Mesodermal cell (in vitro differentiated cells): ENCODE measurements at regions not wholly inside any gene's neighbourhood (a gene's known extent, or its start where the extent isn't known, plus 50 kb on each side); places are given as distances from the start of the nearest gene placed in this dataset.
"Not testable (repeated sequence)": the region's sequence is repeated elsewhere in the genome, so short reads cannot be mapped to it uniquely, and the experiment has no call there.

Experiments used
- H3K27ac ChIP-seq: 2 replicates; pipeline ENCODE4 v1.7.0; 2013; ENCODE audit warnings: mild to moderate bottlenecking, low read depth, low read length, moderate library complexity; ENCODE audit not compliant: severe bottlenecking
- H3K36me3 ChIP-seq: 2 replicates; pipeline ENCODE4 v1.7.1; 2013; ENCODE audit warnings: mild to moderate bottlenecking, low read length, moderate library complexity; ENCODE audit not compliant: control insufficient read depth, insufficient read depth
- H3K4me1 ChIP-seq: one replicate; pipeline ENCODE4 v1.7.1; 2013; ENCODE audit warnings: mild to moderate bottlenecking, low read length; ENCODE audit not compliant: insufficient read depth, control insufficient read depth, poor library complexity, severe bottlenecking
- H3K4me3 ChIP-seq: 2 replicates; pipeline ENCODE4 v1.7.0; 2013; ENCODE audit warnings: low read length, control low read depth, mild to moderate bottlenecking; ENCODE audit not compliant: insufficient read depth, poor library complexity, severe bottlenecking; ENCODE audit errors: extremely low read depth
- H3K9me3 ChIP-seq: 2 replicates; pipeline ENCODE4 v1.7.1; 2013; ENCODE audit warnings: mild to moderate bottlenecking, low read length, moderate library complexity; ENCODE audit not compliant: control insufficient read depth
- WGBS, 2 experiments: methylation state at CpG; one replicate each; pipeline ENCODE4 v1.1.5; 2013; ENCODE audit warnings: missing lambda C conversion rate in 2 of 2; ENCODE audit not compliant: insufficient coverage in 2 of 2; 5-methylcytosine and 5-hydroxymethylcytosine counted together

DNA sequence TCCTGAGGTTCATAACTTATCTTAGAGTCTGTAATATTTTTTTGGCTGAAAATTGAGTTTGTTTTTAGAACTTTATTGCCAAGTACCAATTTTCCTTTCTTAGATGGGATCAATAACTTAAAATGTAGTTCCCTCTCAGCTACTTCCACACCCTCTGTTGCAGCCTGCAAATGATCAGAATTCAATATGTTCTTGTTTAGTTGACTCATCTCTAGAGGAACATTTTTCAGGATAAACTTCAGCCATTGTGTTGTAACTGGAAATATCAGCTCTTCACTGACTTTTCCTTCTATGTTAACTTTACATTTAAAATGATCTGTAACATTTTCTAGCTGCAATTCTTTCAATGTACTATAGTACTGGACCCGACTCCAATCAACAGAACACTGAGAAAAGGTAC lies 115.7 kb downstream of the ESM1 start:
- H3K4me3 ChIP-seq: no peak overlapping the region
- WGBS, 2 experiments: 100% methylated on average over 1 of the region's 1 CpG; no CpG with 5 or more reads in 1 of the 2 experiments
- no peaks in the 10 kb centered on the region for H3K9me3 ChIP-seq
- no peaks in the 10 kb centered on the region for H3K4me1 ChIP-seq
- no peaks in the 10 kb centered on the region for H3K36me3 ChIP-seq
- H3K27ac ChIP-seq: no peak overlapping the region

DNA sequence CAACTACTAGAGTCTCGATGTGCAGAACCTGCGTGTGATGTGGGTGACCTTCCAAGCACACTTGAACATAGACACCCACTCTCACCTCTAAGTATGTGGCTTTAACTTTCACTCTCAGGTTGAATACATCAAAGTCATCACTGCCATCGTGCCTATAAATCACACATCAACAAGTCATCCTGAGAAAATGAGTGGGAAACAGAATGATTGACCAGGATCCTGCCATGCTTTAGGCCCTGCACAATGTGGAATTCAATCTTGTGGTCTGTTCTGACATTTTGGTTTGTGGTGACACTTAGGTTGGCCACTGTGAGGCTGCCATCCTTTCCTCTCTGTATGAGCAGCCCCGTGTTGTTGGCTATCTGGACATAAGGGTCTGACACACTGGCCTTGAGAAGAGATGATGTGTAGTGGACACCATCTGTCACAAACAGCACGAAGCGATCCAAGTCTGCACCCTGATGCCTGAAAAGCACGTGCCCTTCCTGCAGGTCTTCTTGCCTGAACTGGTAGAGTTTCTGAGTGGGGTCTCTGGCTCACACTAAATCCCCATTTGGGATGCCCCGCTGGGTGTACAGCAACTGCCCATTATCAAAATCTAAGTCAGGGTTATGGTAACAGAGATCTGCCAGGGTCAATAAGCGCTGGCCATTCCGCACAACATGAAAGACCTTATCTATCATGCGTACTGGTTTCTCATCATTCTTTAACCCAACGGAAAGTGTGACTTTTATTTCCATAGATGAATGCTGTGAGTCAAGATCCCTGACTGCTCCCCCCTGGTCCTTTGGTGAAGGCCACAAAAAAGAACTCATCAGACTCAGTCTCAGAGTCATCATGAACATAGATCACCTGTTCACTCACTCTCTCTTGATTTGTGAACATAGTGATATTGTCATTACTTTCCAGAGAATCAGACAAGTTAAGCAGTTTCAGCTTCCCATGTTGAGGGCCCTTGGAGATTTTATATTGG lies 116.6 kb downstream of the ESM1 start:
- Histone ChIP-seq H3K9me3 (no peaks in the 10 kb centered on the region), H3K4me1 (no peaks in the 10 kb centered on the region), H3K27ac (no peak overlapping the region), H3K4me3 (no peak overlapping the region), H3K36me3 (no peaks in the 10 kb centered on the region)
- WGBS, 2 experiments: 87 to 88% methylated on average over 8 to 10 of the region's 12 CpGs

DNA sequence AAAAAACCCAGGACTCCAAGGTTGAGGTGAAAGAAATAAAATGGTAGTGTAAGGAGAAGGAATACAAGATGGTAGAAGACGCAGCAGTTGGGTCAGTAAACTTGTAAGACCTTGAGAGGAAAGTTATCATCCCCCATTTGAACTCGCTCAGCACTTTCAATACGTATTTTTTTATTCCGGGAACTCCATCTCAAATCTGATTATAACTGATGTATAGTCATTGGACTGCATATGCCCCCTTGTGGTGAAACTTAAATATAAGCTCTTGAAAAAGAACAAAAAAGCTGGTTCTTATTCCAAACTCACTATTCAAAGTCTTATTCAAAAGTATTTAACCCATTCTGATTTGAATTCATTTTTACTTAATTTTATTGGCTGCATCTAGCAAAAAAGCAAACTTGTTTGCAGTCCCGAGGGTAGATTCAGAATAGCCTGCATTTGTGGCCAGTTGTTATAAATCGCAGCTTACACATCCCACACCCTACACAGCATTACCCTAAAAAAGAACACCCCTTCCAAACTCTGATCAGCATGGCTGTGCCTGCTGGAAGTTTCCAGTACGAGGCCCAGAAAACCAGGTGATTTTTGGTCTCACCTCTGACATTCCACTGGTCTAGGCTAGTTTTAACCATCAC lies 118.0 kb downstream of the ESM1 start:
- no peaks in the 10 kb centered on the region for H3K4me1 ChIP-seq
- H3K4me3 ChIP-seq: no peak overlapping the region
- H3K36me3 ChIP-seq: no peaks in the 10 kb centered on the region
- 57 to 65% methylated on average over 4 to 6 of the region's 7 CpGs for WGBS, 2 experiments
- H3K9me3 ChIP-seq: no peaks in the 10 kb centered on the region
- no peak overlapping the region for H3K27ac ChIP-seq

DNA sequence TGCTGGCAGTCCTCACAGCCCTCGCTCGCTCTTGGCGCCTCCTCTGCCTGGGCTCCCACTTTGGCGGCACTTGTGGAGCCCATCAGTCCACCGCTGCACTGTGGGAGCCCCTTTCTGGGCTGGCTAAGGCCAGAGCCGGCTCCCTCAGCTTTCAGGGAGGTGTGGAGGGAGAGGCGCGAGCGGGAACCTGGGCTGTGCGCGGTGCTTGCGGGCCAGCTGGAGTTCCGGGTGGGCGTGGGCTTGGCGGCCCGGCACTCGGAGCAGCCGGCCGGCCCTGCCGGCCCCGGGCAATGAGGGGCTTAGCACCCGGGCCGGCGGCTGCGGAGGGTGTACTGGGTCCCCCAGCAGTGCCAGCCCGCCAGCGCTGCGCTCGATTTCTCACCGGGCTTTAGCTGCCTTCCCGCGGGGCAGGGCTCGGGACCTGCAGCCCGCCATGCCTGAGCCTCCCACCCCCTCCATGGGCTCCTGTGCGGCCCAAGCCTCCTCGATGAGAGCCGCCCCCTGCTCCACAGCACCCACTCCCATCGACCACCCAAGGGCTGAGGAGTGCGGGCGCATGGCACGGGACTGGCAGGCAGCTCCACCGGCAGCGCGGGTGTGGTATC lies 120.4 kb downstream of the ESM1 start:
- H3K36me3 ChIP-seq, H3K4me3 ChIP-seq, H3K27ac ChIP-seq, H3K9me3 ChIP-seq, H3K4me1 ChIP-seq: not testable (repeated sequence)
- 95 to 96% methylated on average over 24 to 29 of the region's 44 CpGs for WGBS, 2 experiments

DNA sequence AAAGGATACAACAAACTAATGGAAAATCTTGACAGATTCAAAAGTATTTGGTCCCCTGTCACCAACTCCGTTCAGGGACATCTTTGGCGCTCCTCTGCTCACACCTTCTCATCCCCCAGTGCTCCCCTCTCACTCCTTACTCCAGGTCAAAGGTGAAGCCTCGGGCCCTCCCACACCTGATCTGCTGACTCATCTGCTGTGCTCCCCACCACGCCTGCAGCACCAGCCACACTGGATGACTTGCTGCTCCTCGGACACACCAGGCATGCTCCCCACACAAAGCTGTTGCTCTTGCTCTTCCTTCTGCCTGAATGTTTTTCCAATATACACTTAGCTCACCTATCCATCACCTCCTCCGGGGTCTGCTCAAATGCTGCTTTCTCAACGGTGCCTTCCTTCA lies 123.4 kb downstream of the ESM1 start:
- H3K9me3 ChIP-seq: peaks cover 7% of the 10 kb centered on the region
- no peak overlapping the region for H3K4me3 ChIP-seq
- H3K4me1 ChIP-seq: no peaks in the 10 kb centered on the region
- H3K27ac ChIP-seq: no peak overlapping the region
- H3K36me3 ChIP-seq: no peaks in the 10 kb centered on the region
- WGBS, 2 experiments: 74 to 81% methylated on average over 6 to 7 of the region's 7 CpGs

DNA sequence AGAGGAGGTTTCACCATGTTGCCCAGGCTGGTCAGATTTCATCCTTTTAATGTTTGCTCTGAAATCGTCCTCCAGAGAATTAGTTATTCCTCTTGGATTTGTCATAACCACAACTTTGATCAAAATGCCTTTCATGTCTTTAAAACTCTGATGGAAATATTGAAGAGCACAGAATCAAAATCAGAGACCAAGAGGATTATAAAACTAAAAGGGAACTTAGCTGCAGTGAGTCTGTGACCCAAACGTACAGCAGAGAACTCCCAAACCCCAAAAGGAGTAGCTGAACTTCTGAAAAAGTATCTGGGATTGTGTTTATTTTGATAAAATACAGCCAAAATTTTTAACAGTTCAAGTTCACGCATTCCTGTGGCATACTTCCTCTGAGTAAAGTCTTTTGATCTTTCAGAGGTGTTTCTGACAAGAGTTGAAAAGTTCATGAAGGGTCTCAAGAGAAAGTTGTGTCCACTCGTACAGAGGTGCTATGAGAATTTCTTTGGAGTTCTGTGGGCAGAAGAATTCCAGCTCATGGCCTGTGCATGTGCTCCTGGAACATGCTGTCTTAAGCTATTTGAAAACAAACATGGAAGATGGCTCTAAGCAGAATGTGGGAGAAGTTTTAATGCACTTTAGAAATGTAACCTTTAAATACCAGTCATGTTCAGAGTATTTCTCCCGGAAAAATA lies 124.0 kb downstream of the ESM1 start:
- WGBS, 2 experiments: 83 to 100% methylated on average over 3 of the region's 5 CpGs
- H3K4me3 ChIP-seq: no peak overlapping the region
- no peaks in the 10 kb centered on the region for H3K36me3 ChIP-seq
- H3K27ac ChIP-seq: no peak overlapping the region
- no peaks in the 10 kb centered on the region for H3K4me1 ChIP-seq
- peaks cover 7% of the 10 kb centered on the region for H3K9me3 ChIP-seq

DNA sequence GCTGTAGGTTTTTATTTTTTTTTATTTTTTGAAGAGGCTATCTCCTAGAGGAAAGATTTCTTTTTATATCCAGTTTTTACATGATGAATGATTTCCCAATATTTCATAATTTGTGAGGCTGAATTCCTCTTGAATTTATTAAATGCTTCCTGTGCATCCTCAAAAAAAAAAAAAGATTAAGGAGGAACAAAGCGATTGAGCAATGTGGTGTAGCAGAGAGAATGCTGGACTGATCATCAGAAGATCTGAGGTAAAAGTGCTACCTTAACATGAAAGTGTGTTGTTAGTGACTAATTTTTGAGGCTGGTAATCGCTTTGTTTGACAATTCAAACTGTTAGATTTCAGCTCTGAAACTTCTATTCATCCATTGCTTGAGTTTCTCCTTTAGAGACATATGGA lies 125.1 kb downstream of the ESM1 start:
- Histone ChIP-seq H3K36me3 (no peaks in the 10 kb centered on the region), H3K27ac (no peak overlapping the region), H3K4me1 (no peaks in the 10 kb centered on the region), H3K9me3 (peaks cover 7% of the 10 kb centered on the region), H3K4me3 (no peak overlapping the region)
- 75 to 90% methylated on average over 2 of the region's 2 CpGs for WGBS, 2 experiments

DNA sequence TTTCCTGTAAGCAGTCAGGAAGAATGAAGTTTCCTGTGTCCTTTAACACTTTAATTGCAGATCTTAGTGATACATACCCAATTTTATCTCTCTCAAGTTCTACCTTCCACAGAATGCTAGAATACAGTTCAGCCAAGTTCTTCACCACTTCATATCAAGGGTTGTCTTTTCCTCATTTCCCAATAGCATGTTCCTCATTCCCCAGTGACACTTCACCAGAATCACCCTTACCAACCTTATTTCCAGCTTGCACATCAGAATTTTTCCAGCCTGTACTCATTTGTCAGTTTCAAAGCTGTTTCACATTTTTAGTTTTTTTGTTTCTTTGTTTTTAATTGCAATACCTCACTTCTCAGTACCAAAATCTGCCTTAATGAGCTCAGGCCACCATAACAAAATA lies 126.1 kb downstream of the ESM1 start:
- H3K4me1 ChIP-seq: no peaks in the 10 kb centered on the region
- H3K27ac ChIP-seq: no peak overlapping the region
- H3K4me3 ChIP-seq: no peak overlapping the region
- peaks cover 7% of the 10 kb centered on the region for H3K9me3 ChIP-seq
- H3K36me3 ChIP-seq: no peaks in the 10 kb centered on the region

DNA sequence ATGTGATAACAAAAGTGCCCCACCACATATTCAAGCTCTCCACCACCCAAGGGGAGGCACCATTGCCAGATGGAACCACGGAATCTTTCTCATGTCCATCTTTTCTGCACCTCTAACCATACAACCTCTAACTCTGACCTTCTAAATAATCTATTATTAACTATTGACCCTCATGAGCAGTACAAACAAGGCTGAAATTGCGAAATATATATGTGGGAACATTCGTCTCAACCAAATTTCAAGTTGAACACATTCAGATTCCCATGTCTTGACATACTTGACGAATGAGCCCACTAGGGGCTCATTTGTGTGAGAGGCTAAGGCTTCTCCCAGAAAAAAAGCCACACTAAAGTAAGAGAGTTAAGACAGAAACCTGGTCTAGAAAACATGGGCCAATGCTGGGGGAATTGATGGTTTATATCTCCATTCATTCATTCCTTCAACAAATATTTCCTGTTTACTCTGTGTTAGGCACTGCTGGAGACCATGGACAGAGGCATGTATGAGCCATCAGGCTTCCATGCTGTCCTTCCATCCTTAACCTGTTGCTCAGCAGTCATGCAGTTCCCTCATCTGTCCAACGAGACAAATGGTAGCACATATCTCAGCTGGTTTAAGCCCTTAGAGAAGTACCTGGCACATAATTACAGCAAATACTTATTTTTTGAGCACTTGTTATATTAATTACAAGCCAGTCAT lies 130.4 kb downstream of the ESM1 start:
- H3K4me3 ChIP-seq: no peak overlapping the region
- H3K4me1 ChIP-seq: no peaks in the 10 kb centered on the region
- no peak overlapping the region for H3K27ac ChIP-seq
- no peaks in the 10 kb centered on the region for H3K36me3 ChIP-seq
- peaks cover 7% of the 10 kb centered on the region for H3K9me3 ChIP-seq
- 75 to 100% methylated on average over 1 of the region's 5 CpGs for WGBS, 2 experiments

DNA sequence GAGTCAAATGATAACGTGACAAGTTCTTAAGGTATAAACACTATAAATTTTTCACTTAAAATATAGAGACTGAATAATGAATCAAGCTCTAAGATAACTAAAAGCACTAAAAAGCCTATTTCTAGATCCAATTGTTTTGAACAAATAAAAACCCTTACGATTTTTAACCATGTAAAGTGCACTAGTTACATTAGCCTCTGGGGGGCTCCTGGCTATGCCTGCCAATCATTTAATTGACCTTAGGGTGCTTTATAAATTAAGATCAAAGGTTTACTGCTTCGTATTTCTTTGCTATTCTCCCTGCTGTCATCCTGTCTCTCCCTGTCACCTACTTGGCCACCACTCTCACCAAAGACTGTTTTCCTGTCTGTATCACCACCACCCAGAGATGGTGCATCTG lies 133.4 kb downstream of the ESM1 start:
- H3K4me1 ChIP-seq: no peaks in the 10 kb centered on the region
- H3K27ac ChIP-seq: no peak overlapping the region
- H3K4me3 ChIP-seq: no peak overlapping the region
- WGBS, 2 experiments: 78 to 100% methylated on average over 1 of the region's 3 CpGs
- H3K9me3 ChIP-seq: no peaks in the 10 kb centered on the region
- no peaks in the 10 kb centered on the region for H3K36me3 ChIP-seq
